Heart left ventricle (tissue), 13 donors: ENCODE measurements at regions not wholly inside any gene's neighbourhood (a gene's known extent, or its start where the extent isn't known, plus 50 kb on each side); places are given as distances from the start of the nearest gene placed in this dataset.

Experiments used
- CTCF ChIP-seq, 12 donors: fragments of 200-600 bp; sonication (generic) in 4 of 12; IDR thresholded peaks; one replicate each; pipeline versions ENCODE4 v1.5.0 to v1.8.0; 2018 to 2022; ENCODE audit warnings: antibody characterized with exemption in 12 of 12, mild to moderate bottlenecking in 5 of 12
- POLR2A ChIP-seq, 2 donors: fragments of 450-650 bp; IDR thresholded peaks; one replicate each; pipeline ENCODE4 v1.6.1; 2017; ENCODE audit warnings: antibody characterized with exemption in 2 of 2, mild to moderate bottlenecking in 2 of 2, moderate library complexity in 2 of 2
- donor health status: ischemic (EF 13 %, LVEDD 7.1; RV severe dilation, severe dysfunction).
- donor health status: DM: no; HTN: yes; CAD: no.
- donor health status: DM: no; HTN: no; CAD: no.
- donor health status: ischemic (EF 25% LVEDD 6.9; RV normal size, moderate dysfunction).
- donor health status: ischemic (EF 25% LVEDD 5.7; RV mildly dilated, moderate dysfunction).
- donor health status: ischemic (EF 35%, LVEDD 5.7; RV mildly dilated, moderate dysfunction).
- donor health status: nonischemic (EF 11% LVEDD 7.7; RV severe dilation, severe dysfunction).
- donor health status: DM: yes; HTN: yes; CAD: no.
- donor health status: PGD.
- donor health status: ischemic (EF 29% LVEDD 5.4; RV normal size, mild dysfunction).
- donor health status: nonischemic (EF 23%, LVEDD 6.1; RV moderate dilation, normal function).

- TF ChIP-seq CTCF (IDR thresholded peaks at IDR 0.05) (no peak), POLR2A (IDR thresholded peaks at IDR 0.05) (no peak)
Observed at GRCh38 chr6:105771313-105771970, 314.7 kb upstream of the PRDM1 start.
